Breast epithelium (tissue), 3 donors: ENCODE measurements at regions not wholly inside any gene's neighbourhood (a gene's known extent, or its start where the extent isn't known, plus 50 kb on each side); places are given as distances from the start of the nearest gene placed in this dataset.

Source experiments
- CTCF ChIP-seq, 3 donors: fragments of 450-650 bp; IDR thresholded peaks; one replicate each; pipeline ENCODE4 v1.5.1; 2016 to 2017; ENCODE audit warnings: antibody characterized with exemption in 3 of 3, mild to moderate bottlenecking in 3 of 3, moderate library complexity in 3 of 3
- POLR2AphosphoS5 ChIP-seq, 3 donors: sonication (generic); formaldehyde crosslinking; IDR thresholded peaks; one replicate each; pipeline ENCODE4 v1.6.1; 2017; ENCODE audit warnings: antibody characterized with exemption in 3 of 3

GRCh38 chr7:117986645-117987269 lies 113.5 kb upstream of the CTTNBP2 start:
- TF ChIP-seq CTCF (IDR thresholded peaks at IDR 0.05) (no peak), POLR2AphosphoS5 (IDR thresholded peaks at IDR 0.05) (peak in 2 of 3 donors; percentile 51 to 88)
